IPS-NIHi7 (cell line): ENCODE measurements at regions not wholly inside any gene's neighbourhood (a gene's known extent, or its start where the extent isn't known, plus 50 kb on each side); places are given as distances from the start of the nearest gene placed in this dataset.
"Not testable (repeated sequence)": the region's sequence is repeated elsewhere in the genome, so short reads cannot be mapped to it uniquely, and the experiment has no call there.

Experiments used
- DNase-seq: peaks from one replicate; pipeline ENCODE4 v3.0.0; 2012; ENCODE audit warnings: mixed read lengths; ENCODE audit errors: extremely low spot score

- peak; percentile 22 for DNase-seq
Measured at GRCh38 chr14:39682582-39682981, 250.3 kb upstream of the FBXO33 start.

- DNase-seq: no peak
Measured at GRCh38 chr14:39681782-39682399, 249.7 kb upstream of the FBXO33 start.

GRCh38 chr14:39680777-39681176, 248.5 kb upstream of the FBXO33 start:
- DNase-seq: no peak

GRCh38 chr14:39673734-39674133, 241.5 kb upstream of the FBXO33 start:
- DNase-seq: peak; percentile 12

- no peak for DNase-seq
Measured at GRCh38 chr14:39673270-39673711, 241.1 kb upstream of the FBXO33 start.

GRCh38 chr14:39668449-39668848, 236.2 kb upstream of the FBXO33 start:
- DNase-seq: no peak

- DNase-seq: no peak
Measured at GRCh38 chr14:39666386-39666785, 234.2 kb upstream of the FBXO33 start.

- DNase-seq: no peak
Measured at GRCh38 chr14:39665075-39665475, 232.8 kb upstream of the FBXO33 start.

- no peak for DNase-seq
Measured at GRCh38 chr14:39664646-39665045, 232.4 kb upstream of the FBXO33 start.

- no peak for DNase-seq
Measured at GRCh38 chr14:39641224-39641623, 209.0 kb upstream of the FBXO33 start.

- not testable (repeated sequence) for DNase-seq
Measured at GRCh38 chr14:39639009-39639408, 206.8 kb upstream of the FBXO33 start.

GRCh38 chr14:39628087-39628486, 195.9 kb upstream of the FBXO33 start:
- no peak for DNase-seq

- no peak for DNase-seq
Measured at GRCh38 chr14:39626589-39627576, 194.7 kb upstream of the FBXO33 start.

GRCh38 chr14:39621678-39622077, 189.4 kb upstream of the FBXO33 start:
- no peak for DNase-seq

GRCh38 chr14:39621223-39621622, 189.0 kb upstream of the FBXO33 start:
- no peak for DNase-seq

- no peak for DNase-seq
Measured at GRCh38 chr14:39617537-39617936, 185.3 kb upstream of the FBXO33 start.

- DNase-seq: no peak
Measured at GRCh38 chr14:39615352-39615751, 183.1 kb upstream of the FBXO33 start.

GRCh38 chr14:39614297-39614923, 182.2 kb upstream of the FBXO33 start:
- DNase-seq: no peak

- no peak for DNase-seq
Measured at GRCh38 chr14:39609119-39609518, 176.9 kb upstream of the FBXO33 start.

- DNase-seq: no peak
Measured at GRCh38 chr14:39607978-39608377, 175.7 kb upstream of the FBXO33 start.

GRCh38 chr14:39603942-39604341, 171.7 kb upstream of the FBXO33 start:
- no peak for DNase-seq

- no peak for DNase-seq
Measured at GRCh38 chr14:39593377-39593776, 161.1 kb upstream of the FBXO33 start.
